ENCODE measurements at regions not wholly inside any gene's neighbourhood (a gene's known extent, or its start where the extent isn't known, plus 50 kb on each side); places are given as distances from the start of the nearest gene placed in this dataset.
A peak's percentile ranks its signal among the peaks of the same experiment; 100 is the strongest.

DNA sequence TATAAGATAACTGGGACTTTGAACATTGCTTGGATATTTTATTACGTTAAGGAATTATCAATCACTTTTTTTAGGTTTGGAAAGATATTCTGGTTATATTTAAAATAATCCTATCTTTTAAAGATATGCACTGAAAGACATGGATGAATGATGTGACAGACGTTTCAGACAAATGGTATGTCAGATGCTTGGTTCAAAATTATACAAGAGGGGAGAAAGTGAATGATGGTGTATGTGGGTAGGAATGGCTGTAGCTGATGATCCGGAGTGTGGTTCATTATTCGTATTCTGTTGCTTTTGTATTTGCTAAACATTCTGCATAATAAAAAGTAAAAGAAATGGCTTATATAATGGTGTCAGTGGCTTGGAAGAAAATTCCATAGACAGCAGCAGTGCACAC is 51.0 kb upstream of the SNRPB2 start:
- no peak for DNase-seq

DNA sequence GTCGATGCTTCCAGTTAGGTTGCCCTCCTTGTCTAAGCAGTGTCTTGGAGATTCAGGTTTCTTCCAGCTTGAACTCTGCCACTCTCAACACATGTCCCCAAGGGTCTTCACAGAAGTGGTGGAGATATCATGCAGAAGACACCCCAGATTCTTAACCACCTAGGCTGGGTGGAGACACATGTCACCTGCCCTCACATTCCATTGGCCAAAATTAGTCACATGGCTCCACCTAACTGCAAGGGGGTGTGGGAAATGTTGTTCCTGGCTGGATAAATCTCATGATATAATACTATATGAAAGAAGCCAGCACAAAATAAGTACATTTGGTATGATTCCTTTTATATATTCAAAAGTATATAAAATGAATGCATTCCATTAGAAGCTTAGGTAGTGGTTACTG is 52.9 kb upstream of the SNRPB2 start:
- no peak for DNase-seq

DNA sequence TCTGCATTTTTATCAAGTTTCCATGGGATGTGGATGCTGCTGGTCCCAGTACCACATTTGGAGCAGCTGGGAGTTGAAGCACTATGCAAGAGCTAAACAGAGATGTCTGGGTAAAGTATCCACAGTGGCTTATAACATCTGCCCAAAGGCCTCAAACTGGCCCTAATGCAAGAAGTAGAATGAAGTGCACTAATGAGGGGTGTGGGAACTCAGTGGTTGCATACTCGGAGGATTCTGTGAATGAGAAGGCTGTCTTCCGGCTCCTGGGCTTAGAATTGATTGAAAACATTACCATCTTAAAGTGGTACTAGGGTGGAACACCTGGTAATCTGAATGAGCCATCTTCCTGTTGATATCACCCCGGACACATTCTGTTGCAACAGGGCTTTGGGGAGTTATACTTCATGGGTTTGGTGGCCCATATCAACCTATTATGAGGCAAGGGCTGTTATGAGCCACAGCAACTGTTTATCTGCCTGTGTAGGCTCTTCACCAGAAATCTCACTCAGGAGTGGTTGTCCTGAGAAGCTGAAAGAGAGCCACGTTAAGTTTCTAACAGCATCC is 54.7 kb upstream of the SNRPB2 start:
- no peak for DNase-seq

DNA sequence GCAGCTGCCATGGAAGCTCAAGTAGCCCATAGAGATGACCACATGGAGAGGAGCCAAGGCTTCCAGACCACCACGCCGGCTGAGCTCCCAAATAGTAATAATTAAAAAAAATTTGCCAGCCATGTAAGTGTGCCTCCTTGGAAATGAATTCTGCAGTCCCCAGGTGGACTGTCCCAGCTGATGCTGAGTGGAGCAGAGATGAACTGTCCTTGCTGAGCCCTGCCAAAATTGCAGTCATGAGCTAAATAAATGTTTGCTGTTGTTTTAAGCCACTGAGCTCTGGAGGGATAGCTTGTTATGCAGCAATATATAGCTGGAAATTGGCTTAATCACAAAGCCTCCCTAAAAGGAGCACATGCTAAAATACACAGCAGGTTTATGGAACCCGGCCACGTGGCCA is 55.6 kb upstream of the SNRPB2 start:
- DNase-seq, result no peak

DNA sequence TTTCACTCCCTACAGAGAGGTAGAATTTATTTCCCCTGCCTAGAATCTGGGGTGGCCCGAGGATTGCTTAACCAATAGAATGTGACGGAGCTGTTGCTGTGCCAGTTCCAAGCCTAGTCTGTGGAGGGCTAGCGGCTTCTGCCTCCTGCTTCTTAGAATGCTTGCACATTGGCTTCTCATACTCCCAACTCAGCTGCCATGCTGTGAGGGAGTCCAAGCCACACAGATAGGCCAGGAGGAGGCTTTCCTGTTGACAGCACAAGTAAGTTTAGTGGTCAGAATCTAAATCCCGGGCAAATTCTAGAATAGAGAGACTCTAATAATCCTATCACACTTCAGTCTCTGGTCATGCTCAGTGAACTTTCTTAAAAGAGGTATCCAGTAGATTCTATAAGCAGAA is 57.5 kb upstream of the SNRPB2 start:
- no peak for DNase-seq

DNA sequence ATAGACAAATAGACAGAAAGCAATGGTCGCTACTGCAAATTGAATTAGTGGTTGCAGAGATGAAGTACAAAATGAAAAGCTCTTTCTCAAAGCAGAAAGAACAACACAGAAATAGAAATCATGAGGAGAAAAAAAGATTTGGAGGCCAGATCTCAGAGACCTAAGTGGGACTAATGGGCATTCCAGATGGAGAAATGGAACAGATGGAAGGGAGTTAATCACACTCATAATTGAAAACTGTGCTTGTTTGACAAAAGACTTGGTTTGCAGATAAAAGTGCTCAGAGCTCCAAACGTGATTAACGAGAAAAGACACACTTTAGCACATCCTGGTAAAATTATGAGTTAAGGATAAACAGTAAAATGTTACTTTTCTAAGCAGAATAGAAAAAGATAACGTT is 58.1 kb upstream of the SNRPB2 start:
- no peak for DNase-seq

DNA sequence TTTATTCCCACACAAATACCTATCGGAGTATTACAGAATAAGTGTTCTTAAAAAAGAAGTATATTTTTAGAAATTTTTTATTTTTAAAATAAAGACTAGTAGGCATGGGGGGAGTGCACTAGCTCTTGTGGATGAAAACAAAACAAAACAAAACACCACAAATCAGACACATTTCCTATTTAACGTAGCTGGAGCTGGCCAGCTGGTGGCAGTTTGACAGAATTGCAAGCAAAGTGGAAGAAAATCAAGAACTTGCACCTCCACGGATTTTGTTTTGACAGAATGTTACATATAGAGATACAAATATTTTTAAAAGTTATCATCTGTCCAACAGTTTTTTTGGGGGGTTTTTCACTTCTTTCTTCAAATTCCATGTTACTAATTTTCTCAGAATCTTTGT is 63.6 kb upstream of the SNRPB2 start:
- no peak for DNase-seq

DNA sequence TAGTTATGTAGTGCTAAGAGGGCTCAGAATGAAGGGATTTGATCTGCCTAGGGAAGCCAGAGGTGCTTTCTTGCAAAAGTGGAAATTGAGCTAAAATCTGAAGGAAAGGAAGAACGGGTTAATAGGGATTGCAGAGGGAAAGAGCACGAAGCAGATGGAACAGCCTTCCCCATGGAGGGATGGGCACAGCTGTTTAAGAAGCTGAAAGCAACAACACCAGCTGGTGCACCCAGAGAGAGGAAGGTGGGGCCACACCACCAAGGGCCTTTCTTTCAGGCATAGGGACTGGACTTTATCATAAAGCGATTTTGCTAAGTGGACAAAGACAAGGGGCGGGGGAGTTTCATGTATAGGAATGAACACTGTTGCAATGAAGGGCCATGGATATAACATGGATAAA is 65.8 kb upstream of the SNRPB2 start:
- DNase-seq, result peak; percentile 41

DNA sequence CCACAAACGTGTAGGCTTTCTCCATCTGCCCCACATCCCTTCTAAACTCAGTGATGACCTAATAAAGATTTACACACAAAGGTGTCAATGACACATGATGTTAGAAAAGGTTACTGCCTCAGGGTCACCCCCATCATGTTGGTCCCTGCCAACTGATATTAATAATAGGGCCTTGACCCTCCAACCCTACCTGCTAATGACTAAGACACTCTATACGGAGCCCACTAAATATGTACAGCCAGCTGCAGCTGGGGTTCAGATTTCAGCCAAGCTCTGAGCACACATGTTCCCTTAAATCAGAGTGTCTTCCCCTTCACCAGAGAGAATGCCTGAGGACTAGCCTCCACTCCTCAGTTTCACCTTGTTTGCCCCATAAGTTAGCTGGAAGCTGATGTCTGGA is 67.4 kb upstream of the SNRPB2 start:
- DNase-seq, result peak; percentile 57

DNA sequence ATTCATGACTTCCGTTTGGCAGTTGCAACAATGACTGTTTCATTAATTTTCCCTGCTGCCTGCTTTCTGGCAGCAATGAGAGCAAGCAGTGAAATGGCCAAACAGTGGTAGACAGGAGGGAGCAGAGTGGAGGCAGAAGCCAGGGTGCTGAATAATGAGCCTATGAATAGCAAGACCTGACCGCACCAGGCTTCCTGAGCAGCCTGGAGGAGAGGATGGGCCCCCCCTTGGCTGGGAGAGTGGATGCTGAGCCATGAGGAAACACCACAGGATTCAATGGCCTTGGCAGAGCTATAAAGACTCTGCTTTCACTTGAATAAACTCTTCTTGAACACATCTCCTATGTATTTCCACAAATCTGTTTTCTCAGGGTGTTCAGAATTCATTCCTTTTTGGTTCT is 68.1 kb upstream of the SNRPB2 start:
- peak; percentile 56 for DNase-seq

DNA sequence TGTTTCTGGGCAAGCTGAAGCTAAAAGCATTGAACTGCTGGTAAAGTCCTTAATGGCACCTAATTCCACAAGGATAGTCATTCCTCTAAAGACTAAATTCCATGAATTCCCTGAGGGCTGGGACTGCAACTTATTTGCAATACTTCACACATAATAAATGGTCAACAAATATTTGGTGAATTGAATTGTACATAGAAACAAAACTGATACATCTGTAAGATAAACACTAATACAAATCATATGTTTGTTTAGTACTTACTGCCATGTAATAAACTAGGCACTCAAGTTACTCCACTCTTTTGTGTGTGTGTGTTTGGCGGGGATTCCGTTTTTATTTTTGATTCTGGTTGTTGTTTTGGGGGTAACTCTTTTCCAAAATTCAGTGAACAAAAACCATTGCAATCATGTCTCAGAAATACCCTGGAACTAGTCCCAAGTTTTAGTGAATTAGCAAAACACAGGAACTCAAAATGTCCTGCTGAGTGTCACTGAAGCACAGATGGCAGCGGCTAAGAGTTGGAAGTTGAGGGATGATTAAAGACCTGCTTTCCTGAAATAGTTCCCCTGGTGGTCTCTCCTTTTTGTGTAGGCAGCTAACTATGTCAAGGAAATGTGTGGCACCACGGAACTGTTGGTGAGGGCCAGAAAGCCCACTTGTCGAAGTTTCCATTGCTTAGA is 74.8 kb upstream of the SNRPB2 start:
- DNase-seq, result no peak

DNA sequence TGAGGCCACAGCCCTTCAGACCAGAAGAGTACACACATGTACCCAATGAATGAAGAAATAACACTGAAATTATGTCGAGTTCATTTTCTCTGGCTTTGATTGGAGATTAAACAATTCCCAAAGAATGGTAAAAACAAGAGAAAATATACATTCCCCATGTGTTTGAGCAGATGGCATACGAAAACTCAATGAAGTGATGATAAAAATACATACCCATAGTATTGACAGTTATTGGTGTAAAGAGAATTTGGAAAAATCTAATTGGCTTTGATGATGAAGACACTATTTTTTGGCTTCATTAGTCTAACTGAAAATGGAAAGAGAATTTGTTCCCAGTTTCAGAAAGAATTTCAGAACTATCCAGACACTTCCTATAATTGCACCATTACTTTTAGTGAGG is 76.6 kb upstream of the SNRPB2 start:
- no peak for DNase-seq

DNA sequence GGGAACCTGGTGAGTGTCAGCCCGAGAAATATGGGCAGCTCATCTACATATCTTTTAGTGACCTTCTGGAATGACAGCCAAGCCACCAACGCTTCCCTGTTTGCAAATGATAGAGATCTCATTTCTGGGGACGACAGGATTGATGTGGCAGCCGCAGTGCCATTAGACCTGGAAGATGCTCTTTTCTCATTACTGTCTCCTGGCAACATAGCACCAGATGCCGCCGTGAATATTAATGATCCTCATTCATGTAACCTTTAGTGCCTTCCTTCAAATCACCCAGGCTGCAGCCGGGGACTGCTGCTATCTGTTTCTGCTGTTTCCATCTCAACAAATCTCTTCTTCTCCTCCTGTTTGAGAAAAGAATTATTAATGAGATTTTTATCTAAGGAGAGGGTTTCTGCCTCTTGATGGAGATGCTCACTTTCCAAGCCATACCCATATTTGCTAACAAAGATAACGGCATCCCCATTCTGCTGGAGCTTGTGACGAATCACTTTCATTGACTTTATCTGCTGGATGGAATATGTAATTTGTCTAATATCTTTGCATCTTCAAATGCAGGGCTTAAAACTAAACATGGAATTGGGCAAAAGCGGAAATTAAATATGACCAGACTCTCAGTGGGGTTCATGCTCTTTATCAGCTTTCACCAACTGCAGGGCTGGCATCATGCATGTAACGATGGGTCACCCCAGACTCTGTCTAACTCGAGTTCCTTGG is 74.8 kb upstream of the KIF16B start:
- DNase-seq, result no peak

DNA sequence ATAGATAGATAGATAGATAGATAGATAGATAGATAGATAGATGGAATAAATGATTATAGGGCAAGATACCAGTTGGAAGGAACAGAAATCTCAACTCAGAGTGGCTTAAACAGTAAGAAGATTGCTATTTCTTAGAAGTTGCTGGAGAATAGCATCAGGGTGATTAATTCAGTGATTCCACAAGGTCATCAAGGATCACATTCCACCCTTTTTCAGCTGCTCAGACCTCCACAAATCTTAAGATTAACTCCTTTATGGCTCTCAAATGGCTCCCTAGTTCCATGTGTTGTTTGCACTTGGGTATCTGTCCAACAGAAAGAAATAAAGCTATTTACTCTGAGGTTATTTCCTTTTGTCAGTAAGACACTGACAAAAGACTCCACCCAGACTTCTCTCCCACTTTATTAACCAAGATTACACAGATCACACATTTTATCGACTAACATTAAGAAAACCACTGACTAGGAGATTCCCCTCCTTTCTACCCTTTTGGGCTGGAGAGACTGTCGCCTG is 68.3 kb upstream of the KIF16B start:
- no peak for DNase-seq

DNA sequence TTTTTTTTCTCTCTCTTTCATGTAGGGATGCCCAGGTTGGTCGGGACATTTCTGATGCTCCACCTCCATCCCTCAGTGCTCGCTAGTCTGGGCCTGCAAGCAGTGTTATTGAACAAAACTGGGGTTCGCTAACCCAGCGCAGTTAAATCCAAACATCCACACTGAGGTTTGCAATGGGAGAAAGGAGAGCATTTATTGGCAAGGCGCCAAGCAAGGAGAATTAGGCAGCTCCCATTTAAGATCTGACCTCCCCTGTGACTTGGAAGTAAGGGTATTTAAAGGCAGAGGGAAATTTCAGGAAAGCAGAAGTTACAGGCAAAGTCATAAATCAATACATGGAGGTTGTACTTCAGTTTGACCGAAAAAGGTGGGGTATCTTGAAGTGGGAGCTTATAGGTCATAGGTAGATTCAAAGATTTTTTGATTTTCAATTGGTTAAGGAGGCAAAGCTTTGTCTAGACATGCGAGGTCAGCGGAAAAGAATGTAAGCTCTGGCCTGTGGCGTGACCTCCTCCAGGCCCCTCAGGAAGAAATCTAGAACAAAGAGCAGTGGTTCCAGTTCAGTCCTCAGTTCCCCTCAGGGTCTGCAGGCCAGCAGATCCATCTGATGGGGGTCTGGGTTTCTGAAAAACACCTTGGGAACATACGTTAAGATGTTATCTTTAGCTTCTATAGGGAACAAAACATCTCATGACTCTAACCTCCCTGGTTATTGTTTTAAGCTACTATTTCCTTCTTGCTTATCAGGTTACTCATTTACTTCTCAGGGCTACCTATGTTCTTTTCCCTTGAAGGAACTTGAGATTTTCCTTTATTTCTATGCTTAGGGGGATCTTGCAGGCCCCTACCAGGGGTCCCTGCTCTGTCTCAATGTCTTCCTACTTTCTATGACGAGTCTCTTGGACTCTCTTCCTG is 66.0 kb upstream of the KIF16B start:
- no peak for DNase-seq

DNA sequence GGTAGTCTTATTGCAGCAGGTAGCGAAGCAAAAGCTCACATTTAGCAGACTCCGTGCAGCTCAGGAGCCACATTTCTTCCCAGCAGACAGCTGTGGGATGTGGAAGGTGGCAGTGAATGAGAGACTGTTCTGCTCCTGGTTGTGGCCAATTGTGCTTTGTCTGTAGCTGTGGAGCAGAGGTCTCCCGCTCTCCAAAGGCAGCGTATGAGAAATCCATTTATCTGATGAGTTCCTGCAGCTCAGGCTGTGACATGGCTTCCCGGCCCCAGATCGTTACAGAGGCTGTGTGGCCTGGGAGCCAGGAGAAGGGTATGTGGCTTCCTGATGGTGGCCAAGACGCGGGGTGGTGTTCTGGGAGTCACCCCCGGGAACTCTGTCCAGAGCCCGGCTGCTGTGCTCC is 64.5 kb upstream of the KIF16B start:
- DNase-seq, result peak; percentile 16

DNA sequence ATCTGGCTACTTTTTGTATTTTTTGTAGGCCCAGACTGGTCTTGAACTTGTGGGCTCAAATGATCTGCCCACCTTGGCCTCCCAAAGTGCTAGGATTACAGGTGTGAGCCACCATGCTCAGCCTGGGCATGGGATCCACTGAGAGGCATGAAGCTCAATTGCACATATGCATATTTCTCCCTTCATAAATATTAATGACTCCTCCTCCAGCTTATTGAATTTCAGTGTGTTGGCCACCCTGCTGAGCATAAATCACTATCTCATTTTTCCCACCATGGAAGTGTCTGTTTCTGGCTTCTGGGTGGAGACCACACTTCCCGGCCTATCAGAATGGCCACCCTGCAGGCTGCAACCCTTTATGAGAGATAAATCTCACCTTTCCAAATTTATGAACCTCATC is 53.6 kb upstream of the KIF16B start:
- no peak for DNase-seq

DNA sequence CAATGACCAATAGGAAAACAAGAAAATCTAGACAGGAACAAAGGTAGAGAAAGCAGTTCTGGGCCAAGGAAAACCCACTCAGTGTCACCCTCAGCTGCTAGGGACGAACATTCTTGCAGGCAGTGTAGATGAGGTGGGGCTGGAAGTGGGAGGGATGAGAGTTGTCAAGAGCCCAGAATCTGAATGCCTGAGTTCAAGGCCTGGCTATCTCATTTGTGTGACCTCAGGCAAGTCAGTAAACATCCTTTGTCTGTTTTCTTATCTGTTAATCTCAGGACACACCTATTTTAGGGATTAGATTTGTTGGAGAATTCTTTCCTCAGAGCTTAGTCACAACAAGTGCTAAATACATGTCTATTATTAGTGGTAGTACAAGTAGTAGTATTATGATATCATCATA is 50.9 kb upstream of the KIF16B start:
- DNase-seq, result no peak

All from femur (tissue), 1 donor.